Esophagus squamous epithelium (tissue), 5 donors: ENCODE measurements at regions not wholly inside any gene's neighbourhood (a gene's known extent, or its start where the extent isn't known, plus 50 kb on each side); places are given as distances from the start of the nearest gene placed in this dataset.

Experiments used
- DNase-seq: peaks from one replicate; lab custom pipeline; 2025; lab: John Stamatoyannopoulos, UW
- H3K27ac ChIP-seq, 4 donors: fragments of 200-600 bp; sonication (generic); one replicate each; pipeline ENCODE4 v1.5.1; 2016 to 2019; ENCODE audit warnings: mild to moderate bottlenecking in 1 of 4
- H3K27me3 ChIP-seq, 4 donors: fragments of 200-600 bp; sonication (generic); 1 replicate in 3 of 4; 2 replicates in 1 of 4; pipeline versions ENCODE4 v1.5.1 to v1.6.0; 2017 to 2021; ENCODE audit warnings: antibody characterized with exemption in 1 of 4
- H3K36me3 ChIP-seq, 3 donors: fragments of 200-600 bp; sonication (generic); one replicate each; pipeline ENCODE4 v1.5.1; 2016 to 2019
- H3K4me1 ChIP-seq, 3 donors: fragments of 200-600 bp; sonication (generic); one replicate each; pipeline ENCODE4 v1.5.1; 2017 to 2019
- H3K4me3 ChIP-seq, 4 donors: fragments of 200-600 bp; sonication (generic); 1 replicate in 3 of 4; 2 replicates in 1 of 4; pipeline ENCODE4 v1.5.1; 2016 to 2019; ENCODE audit warnings: mild to moderate bottlenecking in 2 of 4, moderate library complexity in 1 of 4
- H3K9me3 ChIP-seq, 3 donors: fragments of 200-600 bp; sonication (generic); one replicate each; pipeline ENCODE4 v1.5.1; 2016 to 2019
- CTCF ChIP-seq, 6 experiments: fragments of 450-650 bp in 4 of 6; fragments of 200-600 bp in 2 of 6; sonication (generic) in 2 of 6; IDR thresholded peaks; one replicate each; pipeline ENCODE4 v1.5.1; 2016 to 2019; ENCODE audit warnings: antibody characterized with exemption in 6 of 6, mild to moderate bottlenecking in 4 of 6, moderate library complexity in 4 of 6
- POLR2A ChIP-seq, 4 donors: fragments of 450-650 bp; IDR thresholded peaks; one replicate each; pipeline ENCODE4 v1.6.1; 2017; ENCODE audit warnings: antibody characterized with exemption in 4 of 4, mild to moderate bottlenecking in 4 of 4, moderate library complexity in 3 of 4
- WGBS, 2 donors: methylation state at CpG; one replicate each; pipeline ENCODE4 v1.1.5; 2018; 5-methylcytosine and 5-hydroxymethylcytosine counted together
- intact Hi-C: fragments of 100-400 bp; cut with DNase I; formaldehyde crosslinking; loops from one replicate; pipeline ENCODE4 v1.15.0; 2022
- donor health status: DM: yes; HTN: yes; CAD: no.

GRCh38 chr5:107325866-107326265, 344.9 kb downstream of the EFNA5 start:
- WGBS, 2 donors: 72 to 76% methylated on average over 4 of the region's 4 CpGs
- Histone ChIP-seq H3K36me3 (no peaks in the 10 kb centered on the region), H3K27me3 (no peaks in the 10 kb centered on the region), H3K4me3 (no peak overlapping the region), H3K4me1 (peaks cover 0 to 5% (median 0%) of the 10 kb centered on the region in 3 donors), H3K27ac (no peak overlapping the region), H3K9me3 (no peaks in the 10 kb centered on the region)
- intact Hi-C loops: no loop called here
- no peak for DNase-seq
- TF ChIP-seq CTCF (IDR thresholded peaks at IDR 0.05): no peak
- TF ChIP-seq POLR2A (IDR thresholded peaks at IDR 0.05): no peak

- Histone ChIP-seq H3K9me3 (no peaks in the 10 kb centered on the region), H3K27me3 (no peaks in the 10 kb centered on the region), H3K4me3 (no peak overlapping the region), H3K36me3 (no peaks in the 10 kb centered on the region), H3K4me1 (peaks cover 0 to 11% (median 0%) of the 10 kb centered on the region in 3 donors), H3K27ac (no peak overlapping the region)
- no peak for DNase-seq
- intact Hi-C loops: no loop called here
- TF ChIP-seq POLR2A (IDR thresholded peaks at IDR 0.05): no peak
- no peak for TF ChIP-seq CTCF (IDR thresholded peaks at IDR 0.05)
These were observed 345.9 kb downstream of the EFNA5 start for GRCh38 chr5:107324809-107325208.

GRCh38 chr5:107324071-107324470, 346.7 kb downstream of the EFNA5 start:
- intact Hi-C loops: no loop called here
- H3K36me3 ChIP-seq: no peaks in the 10 kb centered on the region
- 58 to 78% methylated on average over 1 of the region's 1 CpG for WGBS, 2 donors
- no peaks in the 10 kb centered on the region for H3K9me3 ChIP-seq
- TF ChIP-seq CTCF (IDR thresholded peaks at IDR 0.05) (no peak), POLR2A (IDR thresholded peaks at IDR 0.05) (no peak)
- H3K27ac ChIP-seq: no peak overlapping the region
- H3K4me1 ChIP-seq: peaks cover 0 to 11% (median 0%) of the 10 kb centered on the region in 3 donors
- no peaks in the 10 kb centered on the region for H3K27me3 ChIP-seq
- no peak overlapping the region for H3K4me3 ChIP-seq
- no peak for DNase-seq

- H3K4me1 ChIP-seq: peaks cover 0 to 11% (median 0%) of the 10 kb centered on the region in 3 donors
- H3K36me3 ChIP-seq: no peaks in the 10 kb centered on the region
- H3K9me3 ChIP-seq: no peaks in the 10 kb centered on the region
- TF ChIP-seq CTCF (IDR thresholded peaks at IDR 0.05): no peak
- TF ChIP-seq POLR2A (IDR thresholded peaks at IDR 0.05): no peak
- intact Hi-C loops: no loop called here
- no peak overlapping the region for H3K4me3 ChIP-seq
- no peak overlapping the region for H3K27ac ChIP-seq
- WGBS, 2 donors: 64 to 77% methylated on average over 6 of the region's 6 CpGs
- no peak for DNase-seq
- no peaks in the 10 kb centered on the region for H3K27me3 ChIP-seq
These were observed 347.2 kb downstream of the EFNA5 start for GRCh38 chr5:107323536-107323935.

- WGBS, 2 donors: 61 to 62% methylated on average over 5 of the region's 5 CpGs
- TF ChIP-seq POLR2A (IDR thresholded peaks at IDR 0.05): no peak
- no peak for TF ChIP-seq CTCF (IDR thresholded peaks at IDR 0.05)
- Histone ChIP-seq H3K4me3 (no peak overlapping the region), H3K36me3 (no peaks in the 10 kb centered on the region), H3K27ac (no peak overlapping the region), H3K9me3 (no peaks in the 10 kb centered on the region), H3K27me3 (no peaks in the 10 kb centered on the region), H3K4me1 (peaks cover 0 to 11% (median 0%) of the 10 kb centered on the region in 3 donors)
- intact Hi-C loops: no loop called here
- DNase-seq: no peak
These were observed 347.8 kb downstream of the EFNA5 start for GRCh38 chr5:107322936-107323335.
